NOMO-1 treated with DMSO at 0.1 percent for 48 hours (cell line): ENCODE measurements at regions not wholly inside any gene's neighbourhood (a gene's known extent, or its start where the extent isn't known, plus 50 kb on each side); places are given as distances from the start of the nearest gene placed in this dataset.

Experiments
- DNase-seq: peaks from one replicate; lab custom pipeline; 2025; ENCODE audit not compliant: unreplicated experiment; lab: John Stamatoyannopoulos, UW

DNA sequence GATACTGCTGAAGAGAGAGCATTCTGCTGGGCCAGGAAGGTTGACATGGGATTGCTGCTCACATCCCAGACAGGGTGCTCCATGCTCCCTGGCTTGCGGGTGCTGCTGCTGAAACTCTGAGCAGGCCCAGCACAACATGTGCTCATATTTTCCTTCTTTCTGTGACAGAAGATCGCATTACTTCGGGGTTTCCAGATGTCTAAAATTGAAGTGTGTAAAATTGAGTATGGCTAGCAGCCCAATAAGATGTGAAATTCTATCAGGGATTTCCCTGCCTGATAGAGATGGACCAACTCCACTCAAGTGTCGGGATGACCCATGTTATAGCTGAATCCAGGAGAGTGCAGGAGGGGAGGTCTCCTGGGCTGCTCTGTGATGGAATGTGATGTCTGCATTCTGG, 55.6 kb upstream of the KL start:
- no peak for DNase-seq

DNA sequence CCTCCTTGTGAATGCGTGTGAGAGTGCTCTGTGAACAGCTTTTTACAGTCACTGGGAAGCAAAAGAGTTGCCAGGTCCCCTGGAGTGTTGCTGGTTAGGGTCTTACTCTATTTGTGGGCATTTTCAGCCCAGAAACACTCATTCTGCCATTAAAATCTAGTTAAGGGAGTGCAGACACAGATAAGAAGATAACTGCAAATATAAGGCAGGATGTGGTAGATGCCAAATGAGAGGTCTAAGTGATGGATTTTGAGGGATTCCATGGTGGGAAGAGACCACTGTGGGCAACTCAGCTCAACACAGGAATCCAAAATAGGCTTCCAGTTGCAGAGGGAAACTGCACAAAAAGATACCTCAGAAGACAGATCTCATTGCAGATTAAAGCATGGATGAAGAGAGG, 54.5 kb upstream of the KL start:
- DNase-seq: no peak

DNA sequence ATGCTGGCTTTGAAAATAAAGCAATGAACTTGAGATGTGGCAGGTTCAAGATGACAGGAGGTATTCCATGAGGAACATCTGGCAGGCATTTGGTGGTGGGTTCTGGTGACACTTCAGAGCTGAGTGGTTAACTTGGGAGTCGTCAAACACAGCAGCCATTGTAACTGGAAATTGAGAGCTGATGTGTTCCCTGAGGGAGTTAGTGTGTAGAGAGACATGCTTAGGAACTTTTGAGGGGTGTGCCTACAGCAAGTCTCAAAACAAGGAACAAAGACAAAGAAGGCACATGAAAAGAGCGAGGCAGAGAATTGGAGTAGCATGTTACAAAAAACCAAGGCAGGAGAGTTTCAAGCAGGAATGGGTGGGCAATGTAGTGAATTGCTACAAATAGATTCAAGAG, 53.9 kb upstream of the KL start:
- DNase-seq: no peak

DNA sequence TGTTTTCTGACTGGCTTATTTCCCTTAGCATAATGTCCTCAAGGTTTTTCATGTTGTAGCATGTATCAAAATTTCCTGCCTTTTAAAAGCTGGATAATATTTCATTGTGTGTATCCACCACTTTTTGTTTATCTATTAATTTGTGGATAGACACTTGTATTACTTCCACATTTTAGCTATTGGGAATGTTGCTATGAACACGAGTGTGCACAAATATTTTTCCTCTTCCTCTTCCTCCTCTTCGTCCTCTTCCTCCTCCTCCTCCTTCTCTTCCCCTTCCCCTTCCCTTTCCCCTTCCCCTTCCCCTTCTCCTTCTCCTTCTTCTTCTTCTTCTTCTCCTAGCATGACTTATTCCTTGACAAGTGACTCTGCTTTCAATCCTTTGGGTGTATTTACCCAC, 51.2 kb upstream of the KL start:
- DNase-seq: no peak
